ENCODE measurements at regions not wholly inside any gene's neighbourhood (a gene's known extent, or its start where the extent isn't known, plus 50 kb on each side); places are given as distances from the start of the nearest gene placed in this dataset.

GRCh38 chr9:86600977-86601376 lies 246.8 kb upstream of the TUT7 start:
- 7% methylated on average over 3 of the region's 3 CpGs for WGBS (ENCODE audit: low lambda C conversion rate)
- ATAC-seq (no peak), FAIRE-seq (no peak), DNase-seq (ENCODE audit: low spot score) (no peak)
- Histone ChIP-seq H3K9me3 (ENCODE audit: low read length) (no peaks in the 10 kb centered on the region), H3K36me3 (replicated peaks in 1 of 2; ENCODE audit: control insufficient read depth in 1 of 2, insufficient read depth in 2 of 2, low read length in 2 of 2) (no peaks in the 10 kb centered on the region), H2AFZ (ENCODE audit: low read length) (no peak overlapping the region), H3K4me1 (ENCODE audit: insufficient read depth, low read length) (no peaks in the 10 kb centered on the region), H3K27me3 (ENCODE audit: control insufficient read depth in 1 of 2, insufficient read depth in 2 of 2, low read length in 2 of 2) (0 out of 5 replicates have a peak, but pooled peaks cover 0 to 4% of the 10 kb centered on the region in 2 experiments), H3K4me2 (ENCODE audit: low read depth, low read length) (no peak overlapping the region), H4K20me1 (ENCODE audit: insufficient read depth, low read length) (no peaks in the 10 kb centered on the region), H3K4me3 (replicated peaks in 1 of 3; ENCODE audit: insufficient read depth in 1 of 3, low read depth in 2 of 3, low read length in 3 of 3) (no peak overlapping the region), H3K27ac (ENCODE audit: extremely low read length, insufficient read depth, low read length) (no peak overlapping the region), H3K9ac (ENCODE audit: insufficient read depth, low read depth, low read length) (no peak overlapping the region), H3K79me2 (ENCODE audit: insufficient read depth, low read length) (no peaks in the 10 kb centered on the region)
- CTCF ChIA-PET (ENCODE audit: low intra/inter-chr PET ratio, low total read pairs) = no interaction called here
- TF ChIP-seq ASH2L (IDR thresholded peaks at IDR 0.05; ENCODE audit: insufficient read length, low read depth, low read length) (no peak), PCBP1 (IDR thresholded peaks at IDR 0.05; ENCODE audit: borderline replicate concordance, low read depth, low read length) (no peak), ATRX (CRISPR knock-in tag; IDR thresholded peaks at IDR 0.05; ENCODE audit: borderline replicate concordance) (no peak), KDM5B (CRISPR knock-in tag; IDR thresholded peaks at IDR 0.05; ENCODE audit: borderline replicate concordance) (no peak), KLF6 (CRISPR knock-in tag; IDR thresholded peaks at IDR 0.05) (no peak), HMGA1 (CRISPR knock-in tag; conservative IDR thresholded peaks at IDR 0.05) (no peak), ZNF407 (CRISPR knock-in tag; IDR thresholded peaks at IDR 0.05; ENCODE audit: not compliant biosample characterization) (no peak), IRF9 (CRISPR knock-in tag; IDR thresholded peaks at IDR 0.05; ENCODE audit: borderline replicate concordance) (no peak), ZNF446 (CRISPR knock-in tag; IDR thresholded peaks at IDR 0.05) (no peak), SRF (IDR thresholded peaks at IDR 0.05; ENCODE audit: low read depth, low read length) (no peak), PHF21A (CRISPR knock-in tag; IDR thresholded peaks at IDR 0.05) (no peak), SP140L (CRISPR knock-in tag; IDR thresholded peaks at IDR 0.05; ENCODE audit: borderline replicate concordance) (no peak), CSRNP1 (CRISPR knock-in tag; IDR thresholded peaks at IDR 0.05) (no peak), ZNF747 (CRISPR knock-in tag; IDR thresholded peaks at IDR 0.05; ENCODE audit: borderline replicate concordance) (no peak), FOXA3 (CRISPR knock-in tag; IDR thresholded peaks at IDR 0.05) (no peak)
- no TSS peak for BruUV-seq (replicated peaks)
- POLR2A ChIA-PET = no interaction called here
- in situ Hi-C loops (cut with HindIII; ENCODE audit: extremely low pct_ligation_motif_present, low pct_unique_long_range_greater_than_20kb) = no loop called here
- intact Hi-C loops (cut with micrococcal nuclease; ENCODE audit: unreplicated experiment) = no loop called here

Data from HepG2 (cell line).